ENCODE measurements at regions not wholly inside any gene's neighbourhood (a gene's known extent, or its start where the extent isn't known, plus 50 kb on each side); places are given as distances from the start of the nearest gene placed in this dataset.
"Not testable (repeated sequence)": the region's sequence is repeated elsewhere in the genome, so short reads cannot be mapped to it uniquely, and the experiment has no call there.

GRCh38 chrX:124181515-124181914, 150.9 kb upstream of the TEX13D start:
- not testable (repeated sequence) for H3K27ac ChIP-seq (ENCODE audit: low read depth, low read length); H3K36me3 ChIP-seq (ENCODE audit: control insufficient read depth, insufficient read depth, low read length); H3K9me3 ChIP-seq (ENCODE audit: control insufficient read depth, insufficient read depth, low read length); H3K4me3 ChIP-seq (ENCODE audit: low read depth, low read length); DNase-seq (ENCODE audit: low read depth in 4 of 6, low spot score in 6 of 6); H3K4me1 ChIP-seq (ENCODE audit: control insufficient read depth, insufficient read depth, low read length); H3K27me3 ChIP-seq (ENCODE audit: control insufficient read depth, insufficient read depth, low read length)
- WGBS (ENCODE audit: insufficient coverage): 78% methylated on average over 3 of the region's 8 CpGs

GRCh38 chrX:124190440-124190839, 142.0 kb upstream of the TEX13D start:
- Histone ChIP-seq H3K9me3 (ENCODE audit: control insufficient read depth, insufficient read depth, low read length) (no peaks in the 10 kb centered on the region), H3K4me1 (ENCODE audit: control insufficient read depth, insufficient read depth, low read length) (no peaks in the 10 kb centered on the region), H3K36me3 (ENCODE audit: control insufficient read depth, insufficient read depth, low read length) (no peaks in the 10 kb centered on the region), H3K4me3 (ENCODE audit: low read depth, low read length) (no peak overlapping the region), H3K27ac (ENCODE audit: low read depth, low read length) (no peak overlapping the region), H3K27me3 (ENCODE audit: control insufficient read depth, insufficient read depth, low read length) (no peaks in the 10 kb centered on the region)
- DNase-seq (ENCODE audit: low read depth in 4 of 6, low spot score in 6 of 6): no peak
- no CpG with 5 or more reads among the region's 2 CpGs for WGBS (ENCODE audit: insufficient coverage)

DNA sequence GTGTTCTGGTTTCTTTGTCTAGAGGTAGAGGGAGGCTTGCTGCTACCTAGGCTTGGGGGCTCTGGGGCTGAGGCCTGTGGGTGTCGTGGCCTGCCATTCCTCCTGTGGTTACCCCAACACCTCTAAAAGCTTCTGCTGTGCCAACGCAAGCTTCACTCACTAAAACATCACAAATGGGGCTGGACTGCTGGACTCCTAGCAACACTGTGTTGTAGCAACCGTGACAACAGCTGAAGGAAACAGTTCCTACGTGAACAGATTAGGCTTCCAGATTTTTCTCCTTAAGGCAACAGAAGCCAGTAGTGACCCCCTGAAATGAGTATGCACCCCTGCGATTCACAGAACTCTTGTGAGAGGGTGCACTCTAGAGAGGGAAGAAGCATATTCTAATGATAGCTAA, 138.3 kb upstream of the TEX13D start:
- H3K4me1 ChIP-seq (ENCODE audit: control insufficient read depth, insufficient read depth, low read length): no peaks in the 10 kb centered on the region
- DNase-seq (ENCODE audit: low read depth in 4 of 6, low spot score in 6 of 6): peak in 2 of 6 donors; percentile 11 to 26
- no peak overlapping the region for H3K27ac ChIP-seq (ENCODE audit: low read depth, low read length)
- no peaks in the 10 kb centered on the region for H3K36me3 ChIP-seq (ENCODE audit: control insufficient read depth, insufficient read depth, low read length)
- H3K4me3 ChIP-seq (ENCODE audit: low read depth, low read length): no peak overlapping the region
- H3K27me3 ChIP-seq (ENCODE audit: control insufficient read depth, insufficient read depth, low read length): no peaks in the 10 kb centered on the region
- WGBS (ENCODE audit: insufficient coverage): 43% methylated on average over 2 of the region's 5 CpGs
- H3K9me3 ChIP-seq (ENCODE audit: control insufficient read depth, insufficient read depth, low read length): no peaks in the 10 kb centered on the region

DNA sequence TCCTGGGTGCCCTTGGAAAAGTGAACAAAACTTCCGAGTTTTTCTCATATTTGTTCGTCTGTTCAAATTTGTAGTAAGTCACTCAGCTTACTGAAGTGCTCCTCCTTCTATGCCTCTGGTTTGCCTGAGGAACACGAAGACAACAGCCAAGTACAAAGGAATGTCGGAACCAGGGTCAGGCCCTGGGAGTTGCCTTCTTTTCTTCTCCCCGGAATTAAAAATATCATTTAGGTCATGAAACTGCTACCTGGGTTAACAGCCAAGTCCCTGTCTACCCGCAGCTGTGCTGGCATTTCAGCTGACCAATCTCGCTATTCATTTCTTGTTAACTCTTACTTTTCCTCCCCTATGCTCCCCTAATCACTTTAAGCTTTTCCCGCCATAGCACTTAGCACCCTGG, 137.6 kb upstream of the TEX13D start:
- H3K27ac ChIP-seq (ENCODE audit: low read depth, low read length): no peak overlapping the region

GRCh38 chrX:124203311-124203710, 129.1 kb upstream of the TEX13D start:
- no CpG with 5 or more reads among the region's 1 CpG for WGBS (ENCODE audit: insufficient coverage)
- no peak for DNase-seq (ENCODE audit: low read depth in 4 of 6, low spot score in 6 of 6)
- no peak overlapping the region for H3K4me3 ChIP-seq (ENCODE audit: low read depth, low read length)
- no peaks in the 10 kb centered on the region for H3K36me3 ChIP-seq (ENCODE audit: control insufficient read depth, insufficient read depth, low read length)
- H3K27ac ChIP-seq (ENCODE audit: low read depth, low read length): no peak overlapping the region
- H3K27me3 ChIP-seq (ENCODE audit: control insufficient read depth, insufficient read depth, low read length): no peaks in the 10 kb centered on the region
- no peaks in the 10 kb centered on the region for H3K9me3 ChIP-seq (ENCODE audit: control insufficient read depth, insufficient read depth, low read length)
- H3K4me1 ChIP-seq (ENCODE audit: control insufficient read depth, insufficient read depth, low read length): no peaks in the 10 kb centered on the region

More for the DNA sequence above, 137.6 kb upstream of the TEX13D start:
- H3K27me3 ChIP-seq (ENCODE audit: control insufficient read depth, insufficient read depth, low read length): no peaks in the 10 kb centered on the region
- no peak overlapping the region for H3K4me3 ChIP-seq (ENCODE audit: low read depth, low read length)
- H3K9me3 ChIP-seq (ENCODE audit: control insufficient read depth, insufficient read depth, low read length): no peaks in the 10 kb centered on the region
- 55% methylated on average over 8 of the region's 8 CpGs for WGBS (ENCODE audit: insufficient coverage)
- no peaks in the 10 kb centered on the region for H3K4me1 ChIP-seq (ENCODE audit: control insufficient read depth, insufficient read depth, low read length)
- no peak for DNase-seq (ENCODE audit: low read depth in 4 of 6, low spot score in 6 of 6)
- H3K36me3 ChIP-seq (ENCODE audit: control insufficient read depth, insufficient read depth, low read length): no peaks in the 10 kb centered on the region

DNA sequence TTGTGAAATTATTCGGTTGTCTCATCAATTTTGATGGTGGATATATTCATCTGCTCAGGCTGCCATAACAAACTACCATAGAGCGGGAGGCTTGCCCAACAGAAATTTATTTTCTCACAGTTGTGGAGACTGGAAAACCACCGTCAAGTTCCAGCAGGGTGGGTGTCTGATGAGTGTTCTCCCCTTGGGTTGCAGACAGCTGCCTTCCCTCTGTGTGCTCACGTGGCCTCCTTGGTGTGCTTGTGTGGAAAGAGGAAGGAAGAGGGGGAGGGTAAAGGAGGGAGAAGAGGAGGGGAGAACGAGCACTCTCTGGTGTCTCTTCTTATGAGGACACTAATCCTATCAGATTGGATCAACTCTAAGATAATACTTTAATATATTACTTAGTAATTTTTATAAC, 123.8 kb upstream of the TEX13D start:
- H3K36me3 ChIP-seq (ENCODE audit: control insufficient read depth, insufficient read depth, low read length): no peaks in the 10 kb centered on the region
- WGBS (ENCODE audit: insufficient coverage): no CpG with 5 or more reads among the region's 5 CpGs
- no peaks in the 10 kb centered on the region for H3K4me1 ChIP-seq (ENCODE audit: control insufficient read depth, insufficient read depth, low read length)
- DNase-seq (ENCODE audit: low read depth in 4 of 6, low spot score in 6 of 6): no peak
- no peak overlapping the region for H3K27ac ChIP-seq (ENCODE audit: low read depth, low read length)
- no peaks in the 10 kb centered on the region for H3K27me3 ChIP-seq (ENCODE audit: control insufficient read depth, insufficient read depth, low read length)
- H3K9me3 ChIP-seq (ENCODE audit: control insufficient read depth, insufficient read depth, low read length): no peaks in the 10 kb centered on the region
- no peak overlapping the region for H3K4me3 ChIP-seq (ENCODE audit: low read depth, low read length)

DNA sequence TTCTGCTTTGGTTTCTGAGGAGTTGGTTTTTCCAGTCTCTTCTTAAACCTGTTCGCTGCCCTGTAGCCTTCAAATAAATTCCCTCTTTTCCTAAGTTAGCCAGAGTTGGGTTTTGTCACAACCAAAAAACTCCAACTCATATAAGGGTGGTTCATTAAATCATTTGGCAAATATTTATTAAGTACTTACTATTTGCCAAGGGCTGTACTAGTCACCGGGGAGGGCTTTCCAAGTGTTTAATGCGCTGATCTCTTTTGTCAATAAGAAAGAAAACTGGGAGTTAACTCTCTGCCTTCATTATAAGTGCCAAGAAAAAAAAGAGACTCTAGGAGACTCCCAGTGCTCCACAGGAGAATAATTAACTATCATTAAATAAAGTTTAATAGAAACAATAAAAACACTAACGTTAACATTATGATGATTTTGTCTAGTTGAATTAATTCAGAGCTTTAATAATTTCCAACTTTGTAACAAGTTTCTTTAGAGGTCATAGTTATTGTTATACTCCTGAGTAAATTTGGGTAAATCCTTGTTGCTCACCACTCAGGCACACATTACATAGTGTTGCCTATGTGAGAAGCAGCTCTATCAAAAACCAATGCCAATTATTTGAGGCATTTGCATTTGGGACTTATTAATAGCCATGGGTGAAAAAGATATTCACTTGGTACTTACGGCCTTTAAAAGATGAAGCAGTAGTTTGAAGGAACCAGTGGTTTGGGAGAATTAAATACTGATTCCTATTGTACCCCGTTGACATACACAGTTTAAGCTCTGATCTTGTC, 122.5 kb upstream of the TEX13D start:
- Histone ChIP-seq H3K27me3 (ENCODE audit: control insufficient read depth, insufficient read depth, low read length) (no peaks in the 10 kb centered on the region), H3K9me3 (ENCODE audit: control insufficient read depth, insufficient read depth, low read length) (no peaks in the 10 kb centered on the region), H3K4me1 (ENCODE audit: control insufficient read depth, insufficient read depth, low read length) (no peaks in the 10 kb centered on the region), H3K4me3 (ENCODE audit: low read depth, low read length) (no peak overlapping the region), H3K27ac (ENCODE audit: low read depth, low read length) (no peak overlapping the region), H3K36me3 (ENCODE audit: control insufficient read depth, insufficient read depth, low read length) (no peaks in the 10 kb centered on the region)
- no CpG with 5 or more reads among the region's 6 CpGs for WGBS (ENCODE audit: insufficient coverage)
- no peak for DNase-seq (ENCODE audit: low read depth in 4 of 6, low spot score in 6 of 6)

- no CpG with 5 or more reads among the region's 3 CpGs for WGBS (ENCODE audit: insufficient coverage)
- no peaks in the 10 kb centered on the region for H3K9me3 ChIP-seq (ENCODE audit: control insufficient read depth, insufficient read depth, low read length)
- peak in 2 of 6 donors; percentile 15 to 37 for DNase-seq (ENCODE audit: low read depth in 4 of 6, low spot score in 6 of 6)
- H3K36me3 ChIP-seq (ENCODE audit: control insufficient read depth, insufficient read depth, low read length): no peaks in the 10 kb centered on the region
- H3K27me3 ChIP-seq (ENCODE audit: control insufficient read depth, insufficient read depth, low read length): no peaks in the 10 kb centered on the region
- no peak overlapping the region for H3K4me3 ChIP-seq (ENCODE audit: low read depth, low read length)
- no peaks in the 10 kb centered on the region for H3K4me1 ChIP-seq (ENCODE audit: control insufficient read depth, insufficient read depth, low read length)
- no peak overlapping the region for H3K27ac ChIP-seq (ENCODE audit: low read depth, low read length)
Measured at GRCh38 chrX:124211312-124211942, 121.0 kb upstream of the TEX13D start.

- Histone ChIP-seq H3K4me3 (ENCODE audit: low read depth, low read length) (no peak overlapping the region), H3K27me3 (ENCODE audit: control insufficient read depth, insufficient read depth, low read length) (no peaks in the 10 kb centered on the region), H3K4me1 (ENCODE audit: control insufficient read depth, insufficient read depth, low read length) (peaks cover 2% of the 10 kb centered on the region), H3K9me3 (ENCODE audit: control insufficient read depth, insufficient read depth, low read length) (no peaks in the 10 kb centered on the region), H3K36me3 (ENCODE audit: control insufficient read depth, insufficient read depth, low read length) (no peaks in the 10 kb centered on the region), H3K27ac (ENCODE audit: low read depth, low read length) (no peak overlapping the region)
- 48% methylated on average over 2 of the region's 3 CpGs for WGBS (ENCODE audit: insufficient coverage)
- DNase-seq (ENCODE audit: low read depth in 4 of 6, low spot score in 6 of 6): no peak
Measured at GRCh38 chrX:124212622-124213021, 119.8 kb upstream of the TEX13D start.

GRCh38 chrX:124215786-124216185, 116.7 kb upstream of the TEX13D start:
- 100% methylated on average over 1 of the region's 4 CpGs for WGBS (ENCODE audit: insufficient coverage)
- Histone ChIP-seq H3K4me1 (ENCODE audit: control insufficient read depth, insufficient read depth, low read length) (peaks cover 5% of the 10 kb centered on the region), H3K36me3 (ENCODE audit: control insufficient read depth, insufficient read depth, low read length) (no peaks in the 10 kb centered on the region), H3K4me3 (ENCODE audit: low read depth, low read length) (no peak overlapping the region), H3K27ac (ENCODE audit: low read depth, low read length) (no peak overlapping the region), H3K9me3 (ENCODE audit: control insufficient read depth, insufficient read depth, low read length) (no peaks in the 10 kb centered on the region), H3K27me3 (ENCODE audit: control insufficient read depth, insufficient read depth, low read length) (no peaks in the 10 kb centered on the region)
- no peak for DNase-seq (ENCODE audit: low read depth in 4 of 6, low spot score in 6 of 6)
